Embryonic facial prominence (tissue), 1 donor: ENCODE measurements at regions not wholly inside any gene's neighbourhood (a gene's known extent, or its start where the extent isn't known, plus 50 kb on each side); places are given as distances from the start of the nearest gene placed in this dataset.
"Not testable (repeated sequence)": the region's sequence is repeated elsewhere in the genome, so short reads cannot be mapped to it uniquely, and the experiment has no call there.

Experiments used
- DNase-seq: peaks from one replicate; pipeline ENCODE4 v3.0.0-alpha.2; 2016; ENCODE audit errors: extremely low spot score

GRCh38 chr2:21779786-21780185, 656.0 kb downstream of the TDRD15 start:
- DNase-seq: no peak

GRCh38 chr2:21781962-21782361, 658.2 kb downstream of the TDRD15 start:
- no peak for DNase-seq

- no peak for DNase-seq
These were observed 659.1 kb downstream of the TDRD15 start for GRCh38 chr2:21782866-21783265.

GRCh38 chr2:21787941-21788340, 664.2 kb downstream of the TDRD15 start:
- no peak for DNase-seq

GRCh38 chr2:21790311-21790710, 666.5 kb downstream of the TDRD15 start:
- not testable (repeated sequence) for DNase-seq

GRCh38 chr2:21792571-21792970, 668.8 kb downstream of the TDRD15 start:
- DNase-seq: no peak

GRCh38 chr2:21793461-21793860, 669.7 kb downstream of the TDRD15 start:
- DNase-seq: no peak

- DNase-seq: no peak
These were observed 670.8 kb downstream of the TDRD15 start for GRCh38 chr2:21794611-21795010.

GRCh38 chr2:21800356-21800755, 676.6 kb downstream of the TDRD15 start:
- no peak for DNase-seq

- no peak for DNase-seq
These were observed 679.8 kb downstream of the TDRD15 start for GRCh38 chr2:21803550-21803949.

GRCh38 chr2:21804151-21804550, 680.4 kb downstream of the TDRD15 start:
- DNase-seq: no peak

- no peak for DNase-seq
These were observed 687.8 kb downstream of the TDRD15 start for GRCh38 chr2:21811541-21811940.

GRCh38 chr2:21812766-21813165, 689.0 kb downstream of the TDRD15 start:
- DNase-seq: no peak

- no peak for DNase-seq
These were observed 690.9 kb downstream of the TDRD15 start for GRCh38 chr2:21814588-21815149.

- no peak for DNase-seq
These were observed 694.5 kb downstream of the TDRD15 start for GRCh38 chr2:21818212-21818795.

- no peak for DNase-seq
These were observed 695.7 kb downstream of the TDRD15 start for GRCh38 chr2:21819454-21819853.

- no peak for DNase-seq
These were observed 696.5 kb downstream of the TDRD15 start for GRCh38 chr2:21820271-21820670.

- no peak for DNase-seq
These were observed 698.0 kb downstream of the TDRD15 start for GRCh38 chr2:21821672-21822227.

GRCh38 chr2:21822505-21822904, 698.7 kb downstream of the TDRD15 start:
- DNase-seq: no peak

GRCh38 chr2:21833767-21834166, 710.0 kb downstream of the TDRD15 start:
- DNase-seq: no peak

- no peak for DNase-seq
These were observed 712.5 kb downstream of the TDRD15 start for GRCh38 chr2:21836261-21836660.

GRCh38 chr2:21836719-21837118, 713.0 kb downstream of the TDRD15 start:
- no peak for DNase-seq

GRCh38 chr2:21837168-21837960, 713.6 kb downstream of the TDRD15 start:
- DNase-seq: no peak
